Sigmoid colon (tissue), 4 donors: ENCODE measurements at regions not wholly inside any gene's neighbourhood (a gene's known extent, or its start where the extent isn't known, plus 50 kb on each side); places are given as distances from the start of the nearest gene placed in this dataset.

Experiments
- EP300 ChIP-seq, 4 donors: sonication (generic); formaldehyde crosslinking; IDR thresholded peaks; one replicate each; pipeline ENCODE4 v1.6.1; 2017; ENCODE audit warnings: antibody characterized with exemption in 4 of 4
- POLR2A ChIP-seq, 2 donors: fragments of 450-650 bp; IDR thresholded peaks; one replicate each; pipeline ENCODE4 v1.6.1; 2016; ENCODE audit warnings: antibody characterized with exemption in 2 of 2, mild to moderate bottlenecking in 2 of 2, moderate library complexity in 2 of 2
- TF ChIP-seq, protein P1 (sequence below), 4 experiments: fragments of 450-650 bp in 3 of 4; fragments of 200-600 bp in 1 of 4; IDR thresholded peaks; one replicate each; pipeline ENCODE4 v1.5.1; 2016 to 2019; ENCODE audit warnings: antibody characterized with exemption in 4 of 4, mild to moderate bottlenecking in 3 of 4, moderate library complexity in 2 of 4

DNA sequence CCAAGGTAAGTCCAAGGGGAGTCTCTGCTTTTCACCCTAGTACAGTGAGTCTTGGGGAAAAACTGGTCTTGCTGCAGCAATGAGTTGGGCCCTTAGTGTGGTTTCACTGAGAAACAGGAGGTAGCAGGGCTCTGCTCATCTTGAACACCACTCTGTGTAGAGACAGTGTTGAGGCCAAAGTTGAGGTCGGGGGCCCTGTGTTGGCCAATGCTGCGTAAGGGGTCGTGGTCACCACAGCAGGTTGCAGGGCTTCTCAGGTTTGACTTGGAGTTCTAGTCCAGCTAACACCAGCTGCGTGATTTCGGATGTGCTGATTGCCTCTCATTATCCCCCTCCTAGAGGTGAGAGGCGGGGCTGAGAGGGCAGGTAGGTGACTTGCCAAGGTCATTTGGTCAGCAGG, 807.5 kb downstream of the VRK1 start:
- TF ChIP-seq, protein P1, sequence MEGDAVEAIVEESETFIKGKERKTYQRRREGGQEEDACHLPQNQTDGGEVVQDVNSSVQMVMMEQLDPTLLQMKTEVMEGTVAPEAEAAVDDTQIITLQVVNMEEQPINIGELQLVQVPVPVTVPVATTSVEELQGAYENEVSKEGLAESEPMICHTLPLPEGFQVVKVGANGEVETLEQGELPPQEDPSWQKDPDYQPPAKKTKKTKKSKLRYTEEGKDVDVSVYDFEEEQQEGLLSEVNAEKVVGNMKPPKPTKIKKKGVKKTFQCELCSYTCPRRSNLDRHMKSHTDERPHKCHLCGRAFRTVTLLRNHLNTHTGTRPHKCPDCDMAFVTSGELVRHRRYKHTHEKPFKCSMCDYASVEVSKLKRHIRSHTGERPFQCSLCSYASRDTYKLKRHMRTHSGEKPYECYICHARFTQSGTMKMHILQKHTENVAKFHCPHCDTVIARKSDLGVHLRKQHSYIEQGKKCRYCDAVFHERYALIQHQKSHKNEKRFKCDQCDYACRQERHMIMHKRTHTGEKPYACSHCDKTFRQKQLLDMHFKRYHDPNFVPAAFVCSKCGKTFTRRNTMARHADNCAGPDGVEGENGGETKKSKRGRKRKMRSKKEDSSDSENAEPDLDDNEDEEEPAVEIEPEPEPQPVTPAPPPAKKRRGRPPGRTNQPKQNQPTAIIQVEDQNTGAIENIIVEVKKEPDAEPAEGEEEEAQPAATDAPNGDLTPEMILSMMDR (IDR thresholded peaks at IDR 0.05): no peak
- no peak for TF ChIP-seq POLR2A (IDR thresholded peaks at IDR 0.05)
- TF ChIP-seq EP300 (IDR thresholded peaks at IDR 0.05): no peak
